ENCODE measurements at regions not wholly inside any gene's neighbourhood (a gene's known extent, or its start where the extent isn't known, plus 50 kb on each side); places are given as distances from the start of the nearest gene placed in this dataset.

DNA sequence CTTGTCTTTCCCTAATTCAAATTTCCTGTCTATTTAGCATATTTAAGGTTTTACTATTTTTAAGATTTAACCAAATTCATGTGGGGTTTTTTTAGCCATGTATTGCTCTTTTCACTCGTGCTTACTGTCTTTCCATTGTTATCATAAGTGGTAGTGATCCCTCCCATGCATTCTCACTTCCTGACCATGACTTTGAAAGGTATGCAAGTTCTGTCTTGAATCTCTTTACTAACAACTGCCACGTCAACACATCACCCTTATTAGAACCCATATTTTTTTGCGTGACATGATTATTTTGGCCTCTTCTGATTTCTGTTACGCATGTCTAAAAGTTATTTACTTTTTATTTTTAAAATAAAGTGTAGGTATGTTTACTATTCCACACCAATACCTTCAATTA, 94.7 kb upstream of the CDH6 start:
- DNase-seq: no peak

DNA sequence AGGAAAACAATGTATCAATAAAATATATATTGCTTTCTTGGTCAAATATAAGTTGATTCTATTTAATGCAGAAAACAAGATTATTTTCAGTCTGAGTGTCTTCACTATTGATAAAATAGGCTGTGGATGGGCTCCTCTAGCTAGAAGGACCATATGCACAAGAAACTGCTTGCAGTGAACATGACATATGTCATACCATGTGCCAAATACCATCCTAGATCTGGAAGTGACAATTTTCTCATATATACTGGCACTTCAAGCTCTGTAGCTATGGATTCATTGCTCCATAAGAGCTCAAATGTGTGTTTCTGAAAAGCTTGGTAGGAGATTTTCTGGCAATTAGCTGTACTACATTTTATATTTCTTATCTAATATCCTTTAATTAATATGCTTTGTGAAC, 95.6 kb upstream of the CDH6 start:
- DNase-seq: no peak

DNA sequence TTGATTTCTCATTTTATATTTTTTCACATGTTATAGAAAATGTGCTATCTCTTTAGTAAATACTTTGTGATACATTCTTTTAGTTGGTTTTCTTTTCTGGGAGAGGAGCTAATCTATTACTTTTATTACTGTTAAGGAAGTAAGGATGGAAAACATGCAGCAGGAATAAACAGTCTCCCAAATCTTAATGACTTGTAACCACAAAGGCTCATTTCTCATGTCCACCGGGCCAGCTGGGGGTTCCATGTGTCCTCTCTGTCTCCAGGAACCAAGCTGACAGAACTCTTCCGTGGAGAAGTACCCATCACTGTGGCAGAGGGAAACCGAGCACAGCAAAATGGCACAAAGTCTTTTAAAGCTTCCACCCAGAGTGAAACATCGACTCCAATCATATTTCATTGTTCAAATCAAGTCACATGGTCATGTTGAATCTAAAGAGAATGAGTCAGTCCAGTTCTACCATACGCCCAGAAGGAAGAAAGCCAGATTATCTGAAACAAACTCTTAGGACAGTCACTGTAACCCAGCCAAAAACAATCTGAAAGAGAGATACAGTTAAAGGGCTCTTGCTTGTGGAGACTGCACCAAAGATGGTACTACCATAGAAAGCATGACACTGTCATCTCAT, 97.1 kb upstream of the CDH6 start:
- no peak for DNase-seq

DNA sequence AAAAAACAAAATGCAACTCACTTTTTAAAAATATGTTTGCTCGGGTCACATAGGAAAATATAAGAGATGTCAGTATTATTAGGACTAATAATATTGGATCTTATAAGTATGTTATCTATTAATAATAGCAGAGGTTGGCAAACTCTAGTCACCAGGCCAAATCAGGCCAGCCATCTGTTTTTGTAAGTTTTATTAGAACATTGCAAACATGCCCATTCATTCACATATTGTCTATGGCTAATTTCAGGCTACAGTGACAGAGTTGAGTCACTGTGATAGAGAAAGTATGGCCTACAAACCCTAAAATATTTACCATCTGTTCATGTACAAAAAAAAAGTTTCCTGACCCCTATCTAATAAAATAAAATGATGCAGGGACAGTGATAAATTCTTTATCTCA, 97.7 kb upstream of the CDH6 start:
- no peak for DNase-seq

DNA sequence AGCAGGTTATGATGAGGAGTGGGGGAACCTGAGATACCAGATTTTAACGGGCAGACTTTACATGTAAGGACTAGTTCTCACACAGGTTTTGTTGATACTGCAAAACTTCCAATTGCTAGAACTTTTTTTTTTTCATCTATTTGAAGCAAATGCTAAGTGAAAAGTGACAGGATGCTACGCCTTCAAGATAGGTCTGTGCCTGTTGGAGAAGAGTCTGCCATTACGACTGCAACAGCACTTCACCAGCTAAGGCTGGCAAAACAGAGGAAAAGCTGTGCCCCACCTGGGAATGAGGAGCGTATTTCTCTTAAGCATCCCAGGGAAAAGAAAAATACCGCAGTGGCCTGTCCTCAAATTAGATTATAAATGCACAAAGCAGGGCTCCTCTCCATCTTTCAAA, 102.0 kb upstream of the CDH6 start:
- no peak for DNase-seq

DNA sequence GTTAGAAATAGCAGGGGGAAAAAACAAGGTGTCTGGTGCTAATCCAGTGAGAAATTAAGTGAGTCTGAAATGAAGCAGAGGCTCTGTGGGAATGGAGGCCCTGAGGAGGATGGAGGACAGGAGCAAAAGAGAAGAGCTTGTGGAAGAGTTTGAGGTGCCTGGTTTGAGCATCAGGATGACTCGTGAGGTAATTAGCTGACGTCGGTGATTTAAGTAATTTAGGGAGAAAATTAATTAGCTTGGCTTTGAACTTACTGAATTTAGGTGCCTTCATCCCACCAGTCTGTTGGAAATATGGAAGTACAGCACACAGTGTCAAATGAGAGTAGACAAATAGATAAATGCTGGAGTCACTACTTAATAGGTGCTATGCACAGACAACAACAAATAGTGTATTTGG, 103.0 kb upstream of the CDH6 start:
- DNase-seq: no peak

DNA sequence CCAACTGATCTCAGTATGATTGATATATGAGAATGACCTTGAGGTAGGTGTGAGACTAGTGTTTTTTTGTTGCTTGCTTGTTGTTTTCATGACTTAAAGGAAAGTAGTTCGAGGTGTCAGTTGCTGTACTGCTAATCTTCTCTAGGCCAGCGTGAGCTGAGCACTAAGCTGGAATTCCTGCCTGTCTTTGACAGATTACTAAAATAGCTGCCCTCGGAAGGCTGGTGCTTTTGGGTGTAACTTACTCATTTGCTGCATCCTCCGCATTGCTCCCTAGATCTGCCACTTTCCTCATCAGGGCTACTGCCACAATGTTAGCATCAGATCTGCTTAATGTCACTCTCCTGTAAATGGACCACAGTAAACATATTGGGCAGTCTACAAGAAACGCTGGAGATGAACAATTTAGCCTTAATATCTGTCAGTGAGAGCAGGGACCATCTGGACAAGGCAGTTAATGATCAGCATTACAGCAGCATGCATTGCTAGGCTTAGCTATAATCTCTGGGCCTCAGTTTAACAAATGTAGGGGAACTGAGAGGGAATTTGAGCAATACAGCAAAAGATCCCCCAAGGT, 106.6 kb upstream of the CDH6 start:
- no peak for DNase-seq

DNA sequence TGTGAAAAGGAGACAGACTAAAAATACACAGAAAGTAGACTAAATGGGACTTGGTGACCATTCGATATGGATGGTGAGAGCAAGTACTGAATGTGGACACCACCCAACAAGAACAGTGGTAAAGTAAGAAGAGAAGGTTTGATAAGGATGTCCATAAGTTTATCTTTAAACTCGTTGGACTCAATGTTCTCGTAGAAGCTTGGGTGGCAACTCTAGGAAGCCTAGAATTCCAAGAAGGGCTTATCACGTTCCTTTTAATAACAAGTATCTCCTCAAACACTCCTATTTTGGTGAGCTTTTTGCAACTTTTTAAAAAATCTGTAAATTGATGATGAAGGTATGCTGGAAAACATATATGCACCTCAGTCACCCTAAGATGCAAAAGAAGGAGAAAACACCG, 108.6 kb upstream of the CDH6 start:
- DNase-seq: no peak

DNA sequence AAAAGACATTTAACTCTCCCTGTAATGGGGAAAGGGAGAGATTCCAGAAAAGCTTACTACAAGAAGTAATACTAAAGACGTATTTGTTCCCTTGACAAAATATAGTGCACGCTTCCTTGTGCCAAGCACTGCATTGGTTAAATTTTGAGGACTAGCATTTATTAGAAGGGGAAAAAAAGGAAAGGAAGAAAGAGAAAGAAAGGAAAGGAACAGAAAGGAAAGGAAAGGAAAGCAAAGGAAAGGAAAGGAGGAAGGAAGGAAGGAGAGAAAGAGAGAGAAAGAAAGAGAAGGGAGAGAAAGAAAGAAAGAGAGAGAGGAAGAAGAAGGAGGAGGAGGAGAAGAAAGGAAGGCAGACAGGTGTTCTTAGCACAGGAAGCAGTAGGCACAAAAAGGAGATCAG, 110.1 kb upstream of the CDH6 start:
- DNase-seq: no peak

DNA sequence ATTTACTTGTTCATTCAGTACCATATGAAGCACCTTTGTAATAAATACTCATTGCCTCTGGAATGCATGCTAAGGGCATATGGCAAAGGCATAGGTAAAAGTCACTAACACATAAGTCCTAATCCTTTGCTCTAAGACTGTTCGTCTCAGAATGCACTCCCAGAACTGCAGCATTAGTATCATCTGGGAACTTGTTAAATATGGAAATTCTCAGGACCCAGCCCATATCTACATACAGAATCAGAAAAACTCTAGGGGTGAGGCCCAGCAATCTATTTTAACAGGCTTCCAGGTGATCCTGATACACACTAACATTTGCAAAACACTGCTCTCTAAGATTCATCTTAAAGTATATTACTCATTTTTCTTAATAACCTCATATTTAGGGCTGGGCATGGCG, 113.8 kb upstream of the CDH6 start:
- DNase-seq: no peak

DNA sequence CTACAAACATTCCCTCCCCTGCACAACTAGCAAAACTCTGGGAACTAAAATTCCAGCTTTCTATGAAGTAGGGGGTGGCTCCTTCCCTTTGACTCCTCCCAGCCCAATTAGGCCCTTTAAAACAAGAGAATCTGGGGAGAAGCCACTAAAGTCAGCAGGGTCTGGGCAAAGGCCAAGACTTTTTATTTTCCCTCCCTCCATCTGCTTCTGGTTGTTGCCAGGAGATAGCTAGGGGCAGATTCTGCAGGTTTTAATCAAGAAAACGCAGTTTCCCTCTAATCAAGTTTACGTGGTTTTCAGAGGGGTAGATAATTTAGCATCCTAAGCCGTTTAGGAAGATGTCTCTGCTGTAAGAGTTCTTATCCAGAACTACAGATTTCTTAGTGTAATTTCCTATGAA, 114.5 kb upstream of the CDH6 start:
- no peak for DNase-seq

DNA sequence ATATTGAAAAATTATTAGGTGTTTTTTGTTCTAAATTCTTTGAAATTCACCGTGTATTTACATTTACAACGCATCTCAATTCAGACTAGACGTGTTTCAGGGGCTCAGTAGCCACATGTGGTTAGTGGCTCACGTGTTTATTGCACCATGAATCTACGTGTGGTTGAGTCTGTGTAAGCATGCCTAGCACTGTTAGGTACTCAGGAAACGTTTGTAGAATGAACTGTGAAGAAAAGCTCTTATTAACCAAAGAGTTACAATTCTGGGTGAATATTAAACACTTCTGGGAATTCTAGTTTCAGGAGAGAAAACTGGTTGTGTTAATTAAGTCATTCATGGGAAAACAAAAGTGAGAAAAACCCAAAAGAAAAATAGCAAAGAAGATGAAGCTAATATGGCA, 117.5 kb upstream of the CDH6 start:
- no peak for DNase-seq

DNA sequence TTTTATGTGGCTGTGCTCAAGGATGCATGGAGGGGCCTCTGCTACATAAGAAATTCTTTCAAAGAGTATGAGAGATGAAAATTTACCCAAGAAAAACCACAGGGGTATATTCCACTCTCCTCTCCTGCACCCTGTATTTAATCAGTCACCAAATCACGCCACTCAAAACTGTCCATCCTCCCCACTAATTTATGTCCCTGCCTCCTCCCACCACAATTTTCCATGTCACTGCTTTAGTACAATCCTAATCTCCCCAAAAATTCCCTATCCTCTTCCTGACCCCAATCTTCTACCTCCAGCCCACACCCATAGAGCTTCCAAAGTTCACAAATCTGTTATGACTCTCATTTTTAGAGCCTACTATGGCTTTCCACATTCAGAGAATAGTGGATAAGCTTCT, 125.2 kb upstream of the CDH6 start:
- no peak for DNase-seq

DNA sequence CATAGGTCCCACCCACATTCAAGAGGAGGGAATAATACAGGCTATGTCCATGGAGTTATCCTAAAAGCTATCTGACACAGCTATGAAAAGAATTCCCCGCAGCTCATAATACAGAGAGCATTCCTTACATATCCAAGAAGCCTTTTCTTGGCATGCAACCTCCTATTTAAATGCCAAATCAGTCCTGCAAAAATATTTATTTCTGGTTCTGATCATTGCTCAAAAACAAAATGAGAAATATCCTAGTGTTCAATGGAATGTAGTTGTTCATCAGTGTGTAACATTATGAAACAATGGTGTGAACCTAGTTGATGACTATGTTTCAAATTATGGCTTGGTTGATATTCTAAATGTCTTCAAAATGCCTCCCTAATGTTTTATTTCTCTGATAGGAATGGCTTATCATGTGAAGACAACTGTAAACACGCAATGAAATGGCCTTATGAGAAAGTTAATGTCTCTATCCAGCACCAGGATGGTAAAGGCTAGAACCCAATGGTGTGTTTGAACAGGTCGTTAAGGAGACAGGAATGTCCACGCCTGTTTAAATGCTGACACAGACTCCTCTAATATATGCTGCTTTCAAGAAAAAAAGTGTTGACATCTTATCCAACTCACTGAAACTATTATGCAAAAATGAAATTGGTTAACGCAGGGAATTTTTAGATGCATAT, 126.7 kb upstream of the CDH6 start:
- peak; percentile 10 for DNase-seq

DNA sequence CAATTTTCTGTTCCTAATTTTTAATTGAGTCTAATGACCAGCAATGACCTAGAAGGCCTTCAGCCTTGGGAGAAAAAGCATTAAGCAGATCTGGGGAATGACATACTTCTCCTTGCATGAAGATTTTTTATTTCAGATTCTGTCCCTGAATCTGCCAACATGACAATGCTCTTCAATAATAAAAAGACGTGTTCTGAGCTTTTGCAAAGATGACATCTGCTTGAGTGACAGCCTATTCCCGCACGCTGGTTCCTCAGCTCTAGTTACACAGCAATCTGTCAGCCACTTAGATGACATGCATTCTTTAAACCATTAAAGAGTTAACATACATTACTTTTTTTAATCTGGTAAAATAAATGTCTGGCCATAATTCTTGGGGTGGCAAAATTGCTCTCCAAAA, 129.3 kb upstream of the CDH6 start:
- DNase-seq: no peak

DNA sequence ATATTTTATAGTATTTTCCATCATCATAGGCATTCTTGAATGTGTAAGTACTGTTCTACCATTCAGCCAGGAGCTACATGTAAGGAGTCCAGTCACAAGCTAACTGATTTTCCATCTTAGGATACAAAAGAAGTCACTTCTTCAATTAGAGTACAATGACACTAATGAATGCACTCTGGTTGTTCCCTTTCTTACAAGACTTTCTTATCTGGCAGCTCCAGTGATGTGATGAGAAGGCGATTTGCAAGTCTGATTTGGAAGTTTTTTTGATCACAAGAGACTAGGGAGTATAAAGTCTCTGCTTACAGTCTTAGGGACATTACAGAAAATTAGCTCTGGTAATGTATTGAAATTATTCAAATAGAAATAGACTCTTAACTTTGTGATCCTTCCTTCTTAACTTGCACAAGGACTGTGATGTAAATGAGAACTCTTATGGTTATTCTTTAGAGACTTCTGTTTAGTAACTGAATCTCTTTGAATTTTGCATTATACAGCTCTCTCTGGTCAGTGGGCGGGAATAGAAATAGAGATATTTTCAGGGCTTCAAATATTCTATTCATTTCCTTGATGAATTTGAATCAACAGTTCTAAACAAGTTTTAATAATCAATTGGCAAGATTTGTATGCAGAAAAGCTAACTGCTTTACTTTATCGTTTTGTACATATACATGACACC, 130.4 kb upstream of the CDH6 start:
- DNase-seq: no peak

DNA sequence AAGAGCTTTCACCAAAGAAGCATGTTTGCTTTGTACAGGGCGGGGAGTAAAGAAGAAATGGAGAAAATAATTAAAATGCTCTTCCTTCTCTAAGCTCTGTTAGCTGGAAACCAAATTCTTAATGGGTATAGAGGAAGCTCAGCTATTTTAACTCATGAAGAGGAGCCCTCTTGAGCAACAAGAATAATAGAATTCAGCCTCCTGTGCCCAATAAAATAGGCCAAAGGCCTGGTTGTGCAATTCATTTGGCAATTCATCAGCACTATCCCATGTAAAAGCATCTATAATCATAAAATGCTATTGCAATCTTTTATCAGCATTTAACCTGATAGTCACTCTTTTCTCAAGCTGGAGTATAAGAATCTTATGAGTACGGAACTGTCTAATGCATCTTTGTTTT, 133.6 kb upstream of the CDH6 start:
- no peak for DNase-seq

DNA sequence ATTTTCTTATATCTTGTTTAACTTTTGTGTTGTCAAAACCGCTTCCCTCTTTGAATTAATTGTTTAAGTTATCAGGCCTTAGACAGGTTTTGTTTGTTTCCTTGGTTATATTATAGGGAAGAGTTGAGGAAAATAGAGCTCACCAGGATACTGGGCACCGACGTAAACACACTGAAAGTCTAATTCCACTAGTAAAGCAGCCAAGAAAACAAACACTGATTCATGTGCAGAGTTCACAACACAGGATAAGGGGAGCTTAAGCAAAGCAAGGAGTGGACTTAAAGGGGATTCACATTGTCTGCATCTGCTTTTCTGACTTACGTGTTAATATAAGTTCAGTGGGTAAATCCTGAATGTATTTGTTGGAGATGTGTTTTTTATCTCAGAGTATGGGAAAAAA, 139.0 kb upstream of the CDH6 start:
- no peak for DNase-seq

DNA sequence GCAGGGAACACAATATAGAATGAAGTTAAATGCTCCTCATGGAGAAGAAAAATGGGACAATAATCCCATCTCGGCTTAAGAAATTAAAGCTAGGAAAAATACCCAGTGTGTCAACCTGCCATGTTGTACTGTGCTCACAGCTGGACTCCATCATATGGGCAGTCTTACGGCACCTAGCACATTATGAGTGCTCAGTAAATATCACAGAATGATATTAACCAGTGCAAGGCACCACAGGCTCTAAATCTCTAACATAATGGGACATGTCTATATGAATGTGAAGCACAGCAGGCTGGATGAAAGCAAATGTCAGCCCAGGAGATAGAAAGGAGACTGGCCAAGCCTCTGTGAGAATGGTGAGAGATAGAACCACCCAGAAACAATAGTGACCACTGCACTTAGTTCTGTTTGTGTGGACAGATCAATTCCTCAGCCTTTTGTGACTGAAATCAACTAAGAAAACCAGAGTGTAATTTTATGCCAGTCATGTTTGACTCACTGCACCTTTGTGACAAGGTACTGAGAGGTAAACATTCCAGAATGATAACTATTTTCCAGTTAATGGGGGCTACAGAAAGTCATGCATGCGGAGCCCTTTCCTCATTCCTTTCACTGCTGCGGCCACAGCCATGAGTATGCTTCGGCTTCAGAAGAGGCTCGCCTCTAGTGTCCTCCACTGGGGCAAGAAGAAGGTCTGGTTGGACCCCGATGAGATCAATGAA, 140.4 kb upstream of the CDH6 start:
- no peak for DNase-seq

DNA sequence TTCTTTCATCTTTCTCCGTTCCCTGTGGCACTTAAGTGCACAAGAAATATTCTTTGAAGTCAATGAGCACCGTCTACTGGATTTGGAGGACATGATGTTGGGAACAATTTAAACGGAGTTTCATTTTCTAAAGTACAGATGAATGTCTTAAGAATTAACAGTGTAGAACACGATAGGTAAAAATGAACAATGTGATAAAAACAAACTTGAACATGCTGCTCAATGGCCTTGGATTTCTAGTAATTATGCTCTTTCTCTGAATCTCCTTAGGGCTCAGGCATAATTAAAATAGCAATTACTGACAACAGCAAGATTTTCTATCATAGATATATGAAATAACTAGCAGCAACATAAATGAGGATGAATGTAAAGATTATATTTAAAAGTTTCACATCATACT, 142.2 kb upstream of the CDH6 start:
- DNase-seq: no peak

DNA sequence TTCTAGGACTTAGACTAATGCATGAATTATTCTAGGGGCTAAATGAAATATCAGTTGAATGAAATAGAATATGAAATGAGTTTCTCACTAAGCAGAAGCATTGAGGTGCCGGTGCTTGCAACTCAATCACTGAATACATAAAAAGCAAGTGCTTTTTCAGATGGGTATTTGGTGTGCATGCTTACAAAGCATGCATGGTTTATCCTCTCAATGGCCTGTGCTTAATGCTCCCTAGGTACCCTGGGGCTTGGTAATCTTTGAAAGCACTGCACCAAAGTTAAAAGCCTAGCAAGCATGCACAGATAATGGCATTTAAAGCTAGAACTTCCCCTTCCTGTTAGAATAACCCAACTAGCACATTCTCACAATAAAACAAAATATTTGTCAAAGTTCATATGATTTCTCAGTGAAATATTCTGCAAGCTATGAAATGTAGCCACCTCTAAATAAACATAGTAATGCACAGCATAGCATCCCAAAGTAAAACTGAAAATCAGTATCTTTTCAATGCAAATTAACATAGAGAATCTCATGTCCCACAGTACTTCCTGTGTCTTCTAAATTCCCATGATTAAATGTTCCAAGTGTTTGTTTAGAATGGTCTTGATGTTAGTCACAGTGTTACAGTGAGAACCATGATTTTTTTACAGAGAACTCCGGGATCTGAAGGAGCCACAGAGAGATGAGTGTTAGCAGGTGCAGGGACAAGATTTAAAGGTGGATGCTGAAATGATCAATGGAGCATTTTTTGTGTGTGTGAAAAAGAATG, 143.4 kb upstream of the CDH6 start:
- DNase-seq: no peak

DNA sequence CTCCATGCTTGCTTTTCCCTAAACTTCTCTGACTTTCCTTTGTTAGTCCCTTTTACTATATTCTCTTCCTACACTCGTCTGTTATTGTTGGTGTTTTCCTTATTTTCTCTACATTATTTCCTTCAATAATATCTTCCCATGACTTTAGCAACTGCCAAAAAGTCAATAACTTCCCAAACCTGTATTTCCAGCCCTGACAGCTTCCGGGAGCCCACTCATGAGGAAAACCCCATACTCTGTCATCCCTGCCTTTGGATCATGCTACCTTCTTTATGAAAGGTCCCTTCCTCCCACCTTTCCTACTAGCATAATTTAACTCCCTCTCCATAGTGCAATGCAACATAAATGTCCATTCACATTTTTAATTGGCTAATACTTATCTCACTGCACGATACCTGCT, 144.0 kb upstream of the CDH6 start:
- no peak for DNase-seq
